GM21576 (cell line): ENCODE measurements at regions not wholly inside any gene's neighbourhood (a gene's known extent, or its start where the extent isn't known, plus 50 kb on each side); places are given as distances from the start of the nearest gene placed in this dataset.

ENCODE experiments used
- ATAC-seq: cut with Tn5 transposase; IDR thresholded peaks from one replicate; pipeline ENCODE4 v1.9.1; 2021; ENCODE audit warnings: mild to moderate bottlenecking, moderate library complexity; ENCODE audit not compliant: unreplicated experiment

DNA sequence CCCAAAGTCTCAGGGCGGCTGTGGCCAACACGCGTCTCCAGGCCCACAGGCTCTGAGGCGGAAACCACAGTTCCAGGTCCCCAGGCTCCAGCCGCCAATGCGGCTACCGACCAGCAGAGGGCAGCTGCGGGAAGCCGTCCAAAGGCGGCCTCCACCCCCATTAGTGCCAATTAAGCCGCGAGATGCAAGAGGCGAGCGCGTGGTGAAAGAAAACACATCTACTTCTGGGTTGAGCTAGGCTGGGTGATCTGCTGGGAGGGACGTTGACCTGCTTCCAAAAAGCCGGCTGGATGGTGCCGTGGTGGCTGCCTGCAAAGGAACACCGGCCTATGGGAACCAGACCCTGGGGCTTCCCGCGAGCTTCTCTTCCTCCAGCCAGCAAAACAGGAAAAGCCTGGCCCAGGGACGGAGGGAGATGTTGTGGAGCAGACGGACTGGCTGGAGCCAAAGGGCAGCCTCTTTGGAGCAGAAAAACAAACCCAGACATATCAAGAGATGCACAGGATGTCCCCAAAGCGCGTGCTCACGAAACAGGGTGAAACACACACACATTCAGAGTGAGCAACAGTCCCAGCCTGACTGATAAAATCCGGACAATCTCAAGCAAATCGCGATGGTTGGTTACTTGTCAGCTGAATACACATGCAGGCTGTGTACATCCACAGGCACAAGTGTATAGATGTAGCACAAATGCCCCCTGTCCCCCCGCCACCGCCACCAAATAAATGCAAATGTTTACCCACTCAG, 187.1 kb upstream of the BRINP1 start:
- ATAC-seq, result peak; percentile 98

GRCh38 chr9:119544492-119544891, 175.3 kb upstream of the BRINP1 start:
- ATAC-seq, result no peak

DNA sequence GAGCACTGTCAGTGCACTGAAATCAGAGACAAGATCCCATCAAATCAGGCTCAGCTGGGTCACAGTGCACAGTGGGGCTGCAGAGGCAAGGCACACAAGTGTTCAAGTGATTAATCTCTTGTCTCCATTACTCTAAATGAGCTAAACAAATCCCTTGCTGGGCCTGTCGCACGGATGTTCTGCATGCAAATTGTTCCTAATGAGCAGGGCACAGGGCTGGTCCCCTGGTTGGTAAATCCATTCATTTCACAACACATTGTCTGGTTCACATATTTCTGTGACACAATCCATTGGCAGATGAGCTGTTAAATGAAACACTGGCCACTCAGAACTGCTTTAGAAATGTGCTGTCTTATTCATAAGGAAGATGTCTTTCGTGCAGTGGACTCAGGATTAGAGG, 167.9 kb upstream of the BRINP1 start:
- ATAC-seq, result no peak

DNA sequence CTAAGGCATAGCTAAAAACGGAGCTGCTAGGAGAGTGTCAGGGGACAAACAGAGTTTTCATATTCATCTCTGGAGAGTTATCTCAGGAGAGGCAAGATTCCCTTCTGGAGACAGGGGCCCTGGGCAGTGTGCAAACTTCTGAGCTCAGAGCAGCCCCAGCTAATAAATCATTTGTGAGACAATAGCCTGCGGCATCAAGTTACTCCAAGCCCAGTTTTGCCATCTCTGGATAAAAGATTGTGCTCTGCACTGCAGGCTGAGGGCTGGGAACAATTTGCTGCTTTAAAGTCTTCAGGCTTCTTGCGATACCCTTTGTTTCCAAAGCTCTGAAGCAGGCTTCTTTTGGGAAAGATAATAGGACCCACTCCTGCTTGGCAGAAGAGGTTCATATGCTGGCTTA, 164.3 kb upstream of the BRINP1 start:
- ATAC-seq, result no peak

- ATAC-seq, result no peak
Observed at GRCh38 chr9:119526698-119527097, 157.5 kb upstream of the BRINP1 start.

GRCh38 chr9:119523508-119523907, 154.3 kb upstream of the BRINP1 start:
- no peak for ATAC-seq

DNA sequence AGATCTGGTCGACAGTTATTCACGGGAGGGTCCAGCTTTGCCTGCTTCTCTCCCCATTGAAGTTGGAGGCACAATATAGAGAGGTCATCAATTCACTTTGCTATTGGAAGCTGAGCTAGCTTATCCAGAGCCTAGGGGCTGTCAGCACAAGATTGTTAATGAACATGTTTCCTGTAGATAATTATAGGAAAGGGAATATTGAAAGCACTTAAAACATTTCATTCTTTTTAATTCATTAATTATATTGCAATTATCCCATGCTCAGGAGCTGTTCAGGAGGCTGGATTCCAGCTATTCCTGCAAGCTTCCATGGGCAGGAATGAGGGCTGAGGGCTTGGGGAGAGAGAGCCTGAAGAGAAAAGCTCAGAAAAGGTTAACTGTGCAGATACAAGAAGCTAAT, 153.1 kb upstream of the BRINP1 start:
- no peak for ATAC-seq

DNA sequence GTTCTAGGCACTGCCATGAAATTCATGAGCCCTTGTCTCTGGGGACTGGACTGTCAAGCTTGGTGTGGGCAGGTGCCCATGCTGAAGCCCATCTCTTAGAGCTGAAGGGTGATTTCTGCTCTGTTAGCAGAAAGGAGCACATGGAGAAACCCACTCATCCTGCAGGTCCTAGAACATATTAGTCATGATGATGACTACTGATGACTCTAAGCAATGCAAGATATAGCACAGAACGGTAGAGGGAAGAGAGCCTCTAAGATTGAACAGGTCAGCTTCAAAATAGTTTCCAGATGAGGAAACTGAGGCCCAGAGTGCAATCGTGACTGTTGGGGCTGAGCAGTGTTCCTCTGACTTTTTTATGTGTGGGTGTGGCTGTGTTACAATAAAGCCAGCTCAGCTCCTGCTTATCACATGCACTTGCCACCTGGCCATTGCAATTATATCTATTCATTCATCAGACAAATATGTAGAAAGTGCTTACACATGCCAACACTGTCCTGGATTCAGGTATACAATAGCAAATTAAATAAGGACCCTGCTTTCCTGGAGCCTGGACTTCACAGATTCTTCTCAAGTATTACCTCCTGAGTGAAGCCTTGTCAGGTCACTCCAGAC, 140.2 kb upstream of the BRINP1 start:
- ATAC-seq, result no peak

GRCh38 chr9:119501374-119501773, 132.1 kb upstream of the BRINP1 start:
- ATAC-seq, result no peak

- ATAC-seq, result no peak
Observed at GRCh38 chr9:119500072-119500771, 131.0 kb upstream of the BRINP1 start.

- ATAC-seq, result no peak
Observed at GRCh38 chr9:119487118-119487827, 118.0 kb upstream of the BRINP1 start.

- no peak for ATAC-seq
Observed at GRCh38 chr9:119483153-119483552, 113.9 kb upstream of the BRINP1 start.

DNA sequence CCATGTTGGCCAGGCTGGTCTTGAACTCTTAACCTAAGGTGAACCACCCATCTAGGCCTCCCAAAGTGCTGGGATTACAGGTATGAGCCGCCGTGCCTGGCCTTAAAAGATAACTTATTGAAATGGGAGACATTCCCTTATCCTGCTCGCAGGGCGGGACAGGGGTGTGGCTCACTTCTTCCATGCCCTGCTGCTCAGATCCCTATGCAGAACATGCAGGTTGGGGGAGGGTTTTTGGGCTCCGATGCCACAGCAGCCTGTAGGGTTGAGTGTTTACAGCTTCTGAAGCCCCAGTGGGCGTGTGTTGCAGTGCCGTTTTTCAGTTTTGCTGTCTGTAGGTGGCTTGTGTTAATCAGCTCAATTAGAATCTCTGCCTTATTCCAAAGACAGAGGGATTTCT, 108.0 kb upstream of the BRINP1 start:
- no peak for ATAC-seq

DNA sequence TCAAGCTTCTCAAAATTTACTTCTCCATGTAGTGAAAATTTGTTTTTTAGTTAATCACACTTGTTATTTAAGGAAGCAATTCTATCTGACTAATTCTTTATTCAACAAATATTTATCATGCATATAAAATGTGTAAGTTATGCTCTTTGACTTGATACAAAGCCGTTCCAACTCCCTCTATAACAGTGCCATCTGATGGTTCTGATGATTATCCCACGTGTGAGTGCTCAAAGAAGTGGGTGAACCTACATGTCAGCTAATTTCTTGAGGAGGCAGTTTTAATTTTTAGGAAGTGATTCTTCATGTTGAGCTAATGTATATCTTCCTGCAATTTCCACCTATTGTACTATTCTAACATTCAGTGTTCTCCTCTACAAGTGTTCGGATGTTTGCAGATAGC, 88.8 kb upstream of the BRINP1 start:
- no peak for ATAC-seq

GRCh38 chr9:119453980-119454379, 84.7 kb upstream of the BRINP1 start:
- no peak for ATAC-seq

DNA sequence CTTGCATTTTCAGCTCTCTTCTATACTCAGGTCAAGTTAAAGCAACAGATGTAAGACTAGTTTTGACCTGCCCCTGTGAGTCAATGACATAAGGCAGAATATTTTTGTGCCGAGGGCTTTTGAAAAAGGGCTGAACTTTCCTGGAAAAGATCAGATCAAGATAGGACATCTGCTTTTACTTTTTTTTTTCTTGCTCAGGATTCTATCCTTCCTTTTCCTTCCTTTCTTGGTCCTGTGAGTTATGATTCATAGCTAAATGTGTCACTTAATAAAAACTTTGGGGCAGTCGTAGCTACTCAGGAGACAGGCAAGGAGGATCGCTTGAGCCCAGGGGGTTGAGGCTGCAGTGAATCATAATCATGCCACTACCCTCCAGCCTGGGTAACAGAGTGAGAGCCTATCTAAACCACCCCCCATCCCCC, 84.3 kb upstream of the BRINP1 start:
- ATAC-seq, result no peak

DNA sequence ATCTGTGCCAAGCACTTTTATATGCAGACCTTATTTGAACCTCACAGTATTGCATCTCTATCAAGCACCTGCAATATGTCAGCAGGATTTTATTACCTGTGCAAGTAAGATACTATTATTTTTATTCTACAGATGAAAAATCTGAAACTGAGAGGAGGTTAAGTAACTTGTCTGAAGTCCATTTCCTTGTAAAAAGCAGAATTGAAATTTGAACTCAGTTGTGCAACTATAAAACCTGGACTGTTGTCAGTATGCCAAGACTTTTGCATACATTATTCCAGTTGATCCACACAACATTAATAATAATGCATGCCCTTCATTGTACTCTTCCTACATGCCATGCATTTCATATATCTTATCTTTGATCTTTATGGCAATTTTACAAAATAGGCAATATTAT, 82.2 kb upstream of the BRINP1 start:
- no peak for ATAC-seq

GRCh38 chr9:119443179-119443578, 73.9 kb upstream of the BRINP1 start:
- no peak for ATAC-seq

- no peak for ATAC-seq
Observed at GRCh38 chr9:119441832-119442231, 72.6 kb upstream of the BRINP1 start.

- ATAC-seq, result no peak
Observed at GRCh38 chr9:119441338-119441737, 72.1 kb upstream of the BRINP1 start.

DNA sequence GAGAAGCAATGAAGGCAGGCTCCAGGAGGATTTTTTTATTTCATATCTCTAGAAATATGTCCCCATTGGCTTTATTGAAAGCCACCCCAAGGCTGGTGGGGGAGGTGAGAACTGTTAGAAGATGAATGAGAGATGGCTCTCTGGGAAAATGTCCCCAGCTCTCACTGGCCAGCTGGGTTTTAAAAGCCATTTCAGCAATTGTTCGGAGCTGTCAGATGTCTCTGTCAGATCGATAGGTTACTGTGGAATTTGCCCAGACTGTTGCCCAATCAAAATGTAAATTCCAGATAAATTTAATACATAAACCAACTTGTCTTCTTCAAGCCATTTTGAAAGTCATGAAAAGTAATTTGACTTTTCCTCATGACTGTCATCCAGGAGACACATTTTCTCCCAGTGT, 67.0 kb upstream of the BRINP1 start:
- ATAC-seq, result no peak

DNA sequence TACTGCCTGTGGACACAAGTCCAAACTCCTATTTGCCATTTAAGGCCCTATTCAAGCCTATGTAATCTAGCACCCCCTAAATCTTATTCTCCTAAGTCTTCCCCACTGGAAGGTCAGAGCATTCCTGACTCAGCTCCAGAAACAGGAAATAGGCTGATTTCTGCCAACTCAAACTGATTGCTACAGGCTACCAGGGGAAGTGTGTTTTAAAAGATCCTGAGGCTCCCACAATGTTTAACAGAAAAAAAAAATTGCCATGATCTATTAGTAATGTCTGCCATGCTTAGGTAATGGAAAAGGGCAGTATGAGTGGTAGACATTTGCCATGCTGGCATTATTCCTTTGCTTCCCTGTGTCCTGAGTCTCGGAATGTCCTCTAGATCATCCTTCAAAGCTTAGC, 65.8 kb upstream of the BRINP1 start:
- no peak for ATAC-seq
